Tibial nerve (tissue), 4 donors: ENCODE measurements at regions not wholly inside any gene's neighbourhood (a gene's known extent, or its start where the extent isn't known, plus 50 kb on each side); places are given as distances from the start of the nearest gene placed in this dataset.
"Not testable (repeated sequence)": the region's sequence is repeated elsewhere in the genome, so short reads cannot be mapped to it uniquely, and the experiment has no call there.

ENCODE experiments used
- DNase-seq, 2 donors: peaks; one replicate each; pipeline ENCODE4 v3.0.0-alpha.2; 2019; ENCODE audit warnings: low spot score in 2 of 2
- H3K27ac ChIP-seq, 4 donors: fragments of 200-600 bp; sonication (generic) in 3 of 4; one replicate each; pipeline ENCODE4 v1.5.1; 2017 to 2019; ENCODE audit warnings: mild to moderate bottlenecking in 1 of 4
- H3K27me3 ChIP-seq, 2 donors: fragments of 200-600 bp; sonication (generic) in 1 of 2; one replicate each; pipeline versions ENCODE4 v1.5.1 to v1.6.0; 2017 to 2019
- H3K36me3 ChIP-seq, 3 donors: fragments of 200-600 bp; sonication (generic); one replicate each; pipeline ENCODE4 v1.5.1; 2018 to 2019
- H3K4me1 ChIP-seq, 4 donors: fragments of 200-600 bp; sonication (generic) in 3 of 4; one replicate each; pipeline ENCODE4 v1.5.1; 2017 to 2019
- H3K4me3 ChIP-seq, 4 donors: fragments of 200-600 bp; sonication (generic) in 3 of 4; one replicate each; pipeline ENCODE4 v1.5.1; 2017 to 2019; ENCODE audit warnings: mild to moderate bottlenecking in 1 of 4, moderate library complexity in 1 of 4
- H3K9me3 ChIP-seq, 4 donors: fragments of 200-600 bp; sonication (generic) in 3 of 4; one replicate each; pipeline ENCODE4 v1.5.1; 2017 to 2019
- CTCF ChIP-seq, 5 experiments: fragments of 200-600 bp in 3 of 5; fragments of 450-650 bp in 2 of 5; sonication (generic) in 3 of 5; IDR thresholded peaks; one replicate each; pipeline ENCODE4 v1.5.1; 2016 to 2019; ENCODE audit warnings: antibody characterized with exemption in 5 of 5, mild to moderate bottlenecking in 3 of 5, moderate library complexity in 2 of 5
- EP300 ChIP-seq, 2 donors: sonication (generic); formaldehyde crosslinking; IDR thresholded peaks; one replicate each; pipeline ENCODE4 v1.6.1; 2017; ENCODE audit warnings: antibody characterized with exemption in 2 of 2, mild to moderate bottlenecking in 1 of 2
- POLR2A ChIP-seq, 2 donors: fragments of 450-650 bp; IDR thresholded peaks; one replicate each; pipeline ENCODE4 v1.6.1; 2017; ENCODE audit warnings: antibody characterized with exemption in 2 of 2, mild to moderate bottlenecking in 2 of 2, moderate library complexity in 2 of 2
- WGBS, 2 donors: methylation state at CpG; one replicate each; pipeline ENCODE4 v1.1.5; 2018; 5-methylcytosine and 5-hydroxymethylcytosine counted together

GRCh38 chr2:216984937-216985336 lies 125.1 kb upstream of the TNP1 start:
- Histone ChIP-seq H3K4me1 (peaks cover 0 to 25% (median 0%) of the 10 kb centered on the region in 4 donors), H3K36me3 (no peaks in the 10 kb centered on the region), H3K27ac (no peak overlapping the region), H3K9me3 (peaks cover 0 to 4% (median 1%) of the 10 kb centered on the region in 4 donors), H3K27me3 (no peaks in the 10 kb centered on the region), H3K4me3 (no peak overlapping the region)
- 65 to 69% methylated on average over 2 of the region's 2 CpGs for whole genome bisulfite sequencing, 2 donors
- no peak for TF ChIP-seq POLR2A (IDR thresholded peaks at IDR 0.05)
- TF ChIP-seq EP300 (IDR thresholded peaks at IDR 0.05): peak in 1 of 2 donors; percentile 70
- TF ChIP-seq CTCF (IDR thresholded peaks at IDR 0.05): no peak
- DNase-seq: peak in 1 of 2 donors; percentile 38

DNA sequence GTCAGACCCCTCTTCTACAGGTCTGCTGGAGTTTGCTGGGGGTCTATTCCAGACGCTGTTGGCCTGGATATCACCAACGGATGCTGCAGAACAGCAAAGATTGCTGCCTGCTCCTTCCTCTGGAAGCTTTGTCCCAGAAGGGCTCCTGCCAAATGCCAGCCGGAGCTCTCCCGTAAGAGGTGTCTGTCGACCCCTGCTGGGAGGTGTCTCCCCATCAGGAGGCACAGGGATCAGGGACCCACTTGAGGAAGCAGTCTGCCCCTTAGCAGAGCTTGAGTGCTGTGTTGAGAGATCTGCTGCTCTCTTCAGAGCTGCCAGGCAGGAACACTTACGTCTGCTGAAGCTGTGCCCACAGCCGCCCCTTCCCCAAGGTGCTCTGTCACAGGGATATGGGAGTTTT lies 122.1 kb upstream of the TNP1 start:
- peaks cover 0 to 22% (median 0%) of the 10 kb centered on the region in 4 donors for H3K4me1 ChIP-seq
- not testable (repeated sequence) for H3K9me3 ChIP-seq, H3K27me3 ChIP-seq, H3K4me3 ChIP-seq, H3K27ac ChIP-seq, H3K36me3 ChIP-seq, DNase-seq
- WGBS, 2 donors: 78 to 89% methylated on average over 7 of the region's 7 CpGs

- H3K36me3 ChIP-seq, H3K4me1 ChIP-seq, DNase-seq, H3K4me3 ChIP-seq, H3K27me3 ChIP-seq, H3K9me3 ChIP-seq, H3K27ac ChIP-seq: not testable (repeated sequence)
- WGBS, 2 donors: 100% methylated on average over 1 of the region's 1 CpG
Observed at GRCh38 chr2:216980510-216980909, 120.6 kb upstream of the TNP1 start.

DNA sequence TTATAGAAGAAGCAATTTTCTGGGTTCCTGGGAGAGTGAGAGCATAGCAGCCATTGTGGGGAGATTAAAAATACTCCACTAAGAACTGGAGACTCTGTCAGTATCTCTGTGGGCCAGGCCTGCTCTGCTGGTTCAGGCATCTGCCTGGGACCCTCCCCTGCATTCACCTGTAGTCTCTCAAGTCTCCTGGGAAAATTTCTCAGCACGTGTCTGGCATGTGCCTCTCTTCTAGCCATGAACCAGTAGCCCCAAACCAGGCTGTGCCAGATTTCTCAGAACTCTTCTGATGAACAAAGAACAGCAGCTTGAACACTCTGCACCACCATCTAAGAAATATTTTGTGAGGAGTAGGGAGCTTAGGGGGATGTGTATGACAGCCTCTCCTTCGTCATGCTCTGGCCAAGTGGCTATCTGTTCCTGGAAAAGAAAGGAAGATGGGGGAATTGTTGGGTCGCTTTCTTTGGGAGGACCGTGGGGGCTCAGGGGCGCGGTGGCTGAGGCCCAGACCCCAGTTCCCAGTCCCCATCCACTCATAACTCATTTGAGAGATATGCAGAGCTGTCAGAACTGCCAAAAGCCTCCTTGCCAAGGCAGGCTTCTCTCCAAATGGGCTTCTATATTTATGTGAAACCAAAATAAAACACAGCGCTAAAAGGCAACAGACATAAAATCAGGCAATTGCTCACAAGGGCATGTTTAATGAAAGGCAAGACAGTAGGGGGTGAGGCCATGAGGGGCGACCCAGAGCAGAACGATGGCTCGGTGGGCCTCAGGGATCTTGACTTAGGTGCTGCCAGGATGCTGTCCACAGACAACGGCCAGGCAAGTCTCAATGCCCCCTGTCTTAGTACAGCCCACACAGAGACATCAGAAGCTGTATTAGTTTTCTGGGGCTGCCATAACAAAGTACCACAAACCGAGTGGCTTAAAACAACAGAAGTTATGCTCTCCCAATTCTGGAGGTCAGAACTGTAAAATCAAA lies 114.7 kb upstream of the TNP1 start:
- WGBS, 2 donors: 69 to 79% methylated on average over 12 of the region's 12 CpGs
- H3K9me3 ChIP-seq: no peaks in the 10 kb centered on the region
- peak overlapping the region; percentile 26 to 64 (median 43) for H3K27ac ChIP-seq
- TF ChIP-seq CTCF (IDR thresholded peaks at IDR 0.05) (no peak), EP300 (IDR thresholded peaks at IDR 0.05) (peak in 1 of 2 donors; percentile 11), POLR2A (IDR thresholded peaks at IDR 0.05) (no peak)
- peaks cover 0 to 21% (median 0%) of the 10 kb centered on the region in 4 donors for H3K4me1 ChIP-seq
- no peaks in the 10 kb centered on the region for H3K36me3 ChIP-seq
- DNase-seq: no peak
- no peak overlapping the region for H3K4me3 ChIP-seq
- no peaks in the 10 kb centered on the region for H3K27me3 ChIP-seq

DNA sequence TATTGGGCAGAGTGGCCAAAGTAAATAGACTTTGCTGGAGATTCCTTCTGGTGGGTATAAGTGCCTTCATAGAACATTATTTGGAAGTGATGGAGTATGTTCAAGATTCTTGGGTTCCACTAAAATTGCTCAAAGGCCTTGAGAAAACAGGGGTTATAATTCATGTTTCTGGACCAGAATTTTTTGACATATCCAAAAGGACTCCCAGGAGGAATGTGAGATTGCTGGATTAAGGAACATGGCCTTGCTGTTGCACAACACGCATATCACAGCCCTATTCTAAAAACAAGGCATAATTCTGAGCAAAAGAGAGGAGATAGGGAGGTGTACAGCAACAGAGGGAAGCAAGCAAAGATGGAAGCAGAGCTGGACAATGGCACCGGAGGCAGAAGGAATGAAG lies 111.7 kb upstream of the TNP1 start:
- peak overlapping the region in 1 of 4 donors; percentile 16 for H3K27ac ChIP-seq

More for the DNA sequence above, 111.7 kb upstream of the TNP1 start:
- TF ChIP-seq POLR2A (IDR thresholded peaks at IDR 0.05) (no peak), EP300 (IDR thresholded peaks at IDR 0.05) (peak in 1 of 2 donors; percentile 90), CTCF (IDR thresholded peaks at IDR 0.05) (no peak)
- H3K9me3 ChIP-seq: no peaks in the 10 kb centered on the region
- H3K36me3 ChIP-seq: no peaks in the 10 kb centered on the region
- no peak overlapping the region for H3K4me3 ChIP-seq
- H3K4me1 ChIP-seq: peaks cover 0 to 21% (median 0%) of the 10 kb centered on the region in 4 donors
- H3K27me3 ChIP-seq: no peaks in the 10 kb centered on the region
- WGBS, 2 donors: 81 to 92% methylated on average over 2 of the region's 2 CpGs
- no peak for DNase-seq
